ENCODE measurements at regions not wholly inside any gene's neighbourhood (a gene's known extent, or its start where the extent isn't known, plus 50 kb on each side); places are given as distances from the start of the nearest gene placed in this dataset.

- TF ChIP-seq CTCF (conservative IDR thresholded peaks at IDR 0.05), result no peak
- TF ChIP-seq EZH2 (IDR thresholded peaks at IDR 0.05; ENCODE audit: low read depth), result no peak
Measured at GRCh38 chr1:118791094-118791691, 196.9 kb downstream of the TBX15 start.
